Spleen (tissue), 7 donors: ENCODE measurements at regions not wholly inside any gene's neighbourhood (a gene's known extent, or its start where the extent isn't known, plus 50 kb on each side); places are given as distances from the start of the nearest gene placed in this dataset.

Experiments used
- CTCF ChIP-seq, 11 experiments: fragments of 200-600 bp in 7 of 11; fragments of 450-650 bp in 4 of 11; sonication (generic) in 4 of 11; IDR thresholded peaks in 8 of 11; conservative IDR thresholded peaks in 3 of 11; 1 replicate in 7 of 11; 2 replicates in 4 of 11; pipeline versions ENCODE4 v1.4.0 to v1.8.0; 2016 to 2021; ENCODE audit warnings: antibody characterized with exemption in 11 of 11, inconsistent platforms in 4 of 11, mild to moderate bottlenecking in 1 of 11
- POLR2A ChIP-seq, 3 donors: fragments of 450-650 bp; IDR thresholded peaks; one replicate each; pipeline ENCODE4 v1.5.1; 2017; ENCODE audit warnings: antibody characterized with exemption in 3 of 3, mild to moderate bottlenecking in 1 of 3
- POLR2AphosphoS5 ChIP-seq, 3 donors: sonication (generic); formaldehyde crosslinking; IDR thresholded peaks; one replicate each; pipeline ENCODE4 v1.5.1; 2017; ENCODE audit warnings: antibody characterized with exemption in 3 of 3
- donor health status: DM: no; HTN: no; CAD: no; lungs with moderate emphysema.
- donor health status: DM: no; HTN: no; CAD: no.
- donor health status: DM: no; HTN: no; CAD: no.

- TF ChIP-seq POLR2AphosphoS5 (IDR thresholded peaks at IDR 0.05) (no peak), POLR2A (IDR thresholded peaks at IDR 0.05) (no peak), CTCF (IDR thresholded peaks at IDR 0.05 in 8 of 11, conservative IDR thresholded peaks at IDR 0.05 in 3 of 11) (no peak)
These were observed 812.7 kb upstream of the ADAMTS5 start for GRCh38 chr21:27779606-27780005.
